ENCODE measurements at regions not wholly inside any gene's neighbourhood (a gene's known extent, or its start where the extent isn't known, plus 50 kb on each side); places are given as distances from the start of the nearest gene placed in this dataset.

DNA sequence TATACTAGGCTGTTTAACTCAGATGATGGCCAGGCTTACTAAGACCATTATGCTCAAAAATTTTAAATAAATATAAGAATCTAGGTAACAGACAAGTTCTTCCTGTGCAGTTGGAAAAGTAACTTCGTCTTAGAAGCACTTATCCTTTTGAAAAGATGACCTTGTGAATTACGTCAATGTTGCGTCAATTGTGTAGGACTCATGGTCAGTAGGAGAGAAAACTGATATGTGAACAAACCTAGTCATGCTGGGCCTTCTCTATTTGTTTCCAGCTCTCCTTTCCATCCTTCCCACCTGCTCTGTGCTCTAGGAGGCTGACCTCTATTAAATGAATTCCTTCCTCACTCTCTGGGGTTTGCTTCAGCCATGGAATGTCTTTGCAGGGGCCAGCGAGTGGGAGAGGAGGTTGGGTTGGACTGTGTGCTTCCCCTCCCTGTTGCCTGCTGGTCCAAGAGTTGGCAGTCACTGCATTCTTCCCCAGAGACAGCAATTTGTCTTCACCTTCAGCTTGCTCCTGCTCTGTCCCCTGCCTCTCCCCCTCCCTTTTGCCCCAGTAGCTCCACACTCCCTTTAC is 128.0 kb upstream of the TNFAIP3 start:
- Histone ChIP-seq H3F3A (replicated peaks; ENCODE audit: insufficient read depth) (no peaks in the 10 kb centered on the region), H3K27ac (ENCODE audit: low read depth in 2 of 2, low read length in 1 of 2) (no peak overlapping the region), H3K27me3 (ENCODE audit: insufficient read depth) (no peaks in the 10 kb centered on the region), H4K20me1 (ENCODE audit: insufficient read depth) (no peaks in the 10 kb centered on the region), H2AFZ (ENCODE audit: low read depth) (no peak overlapping the region), H3K79me2 (ENCODE audit: insufficient read depth) (no peaks in the 10 kb centered on the region; the same call in 1 of the 2 replicates), H3K4me2 (no peak overlapping the region), H3K4me3 (ENCODE audit: low read depth in 2 of 2, low read length in 1 of 2) (no peak overlapping the region), H3K4me1 (ENCODE audit: control insufficient read depth in 1 of 2, insufficient read depth in 2 of 2, low read depth in 1 of 2, low read length in 1 of 2) (no peaks in the 10 kb centered on the region), H3K36me3 (replicated peaks in 1 of 2; ENCODE audit: control insufficient read depth in 1 of 2, insufficient read depth in 2 of 2, low read length in 1 of 2) (no peaks in the 10 kb centered on the region), H3K9me3 (no peaks in the 10 kb centered on the region), H3K9ac (no peak overlapping the region), H3K9me2 (no peaks in the 10 kb centered on the region)
- 11% methylated on average over 4 of the region's 4 CpGs for WGBS (ENCODE audit: low lambda C conversion rate)
- DNase-seq = no peak
- TF ChIP-seq, protein P1, sequence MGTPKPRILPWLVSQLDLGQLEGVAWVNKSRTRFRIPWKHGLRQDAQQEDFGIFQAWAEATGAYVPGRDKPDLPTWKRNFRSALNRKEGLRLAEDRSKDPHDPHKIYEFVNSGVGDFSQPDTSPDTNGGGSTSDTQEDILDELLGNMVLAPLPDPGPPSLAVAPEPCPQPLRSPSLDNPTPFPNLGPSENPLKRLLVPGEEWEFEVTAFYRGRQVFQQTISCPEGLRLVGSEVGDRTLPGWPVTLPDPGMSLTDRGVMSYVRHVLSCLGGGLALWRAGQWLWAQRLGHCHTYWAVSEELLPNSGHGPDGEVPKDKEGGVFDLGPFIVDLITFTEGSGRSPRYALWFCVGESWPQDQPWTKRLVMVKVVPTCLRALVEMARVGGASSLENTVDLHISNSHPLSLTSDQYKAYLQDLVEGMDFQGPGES (IDR thresholded peaks at IDR 0.05; ENCODE audit: low read depth, low read length) = no peak
- TF ChIP-seq ELF1 (IDR thresholded peaks at IDR 0.05) (no peak), MEF2A (IDR thresholded peaks at IDR 0.05; ENCODE audit: borderline replicate concordance, low read depth) (no peak)
- CTCF ChIA-PET = no interaction called here
- POLR2A ChIA-PET = no interaction called here

DNA sequence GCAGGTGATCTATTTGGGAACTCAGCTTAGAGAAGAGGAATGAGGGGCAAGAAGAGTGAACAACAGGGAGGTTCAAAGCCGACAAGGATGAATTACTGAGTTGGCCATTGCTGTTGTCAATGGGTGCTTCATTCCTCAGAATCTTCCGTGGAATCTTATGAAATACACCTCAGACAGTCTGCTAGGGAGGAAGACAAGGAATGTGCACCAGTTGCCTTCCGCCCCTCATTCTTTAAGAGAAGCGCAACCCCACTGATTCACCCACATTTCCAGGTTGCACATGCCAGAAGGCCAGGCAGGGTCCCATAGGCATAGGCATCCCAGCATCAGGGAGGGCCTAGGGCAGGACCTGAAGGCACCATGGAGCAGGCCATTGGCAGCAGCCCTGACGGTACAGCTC is 127.5 kb upstream of the TNFAIP3 start:
- H3K4me2 ChIP-seq = no peak overlapping the region
- WGBS (ENCODE audit: low lambda C conversion rate) = 26% methylated on average over 4 of the region's 5 CpGs
- no peak for DNase-seq
- CTCF ChIA-PET = no interaction called here
- no peaks in the 10 kb centered on the region; the same call in 1 of the 2 replicates for H3K79me2 ChIP-seq (ENCODE audit: insufficient read depth)
- H3K36me3 ChIP-seq (replicated peaks in 1 of 2; ENCODE audit: control insufficient read depth in 1 of 2, insufficient read depth in 2 of 2, low read length in 1 of 2) = no peaks in the 10 kb centered on the region
- H3F3A ChIP-seq (replicated peaks; ENCODE audit: insufficient read depth) = no peaks in the 10 kb centered on the region
- no peaks in the 10 kb centered on the region for H3K4me1 ChIP-seq (ENCODE audit: control insufficient read depth in 1 of 2, insufficient read depth in 2 of 2, low read depth in 1 of 2, low read length in 1 of 2)
- TF ChIP-seq TAF1 (IDR thresholded peaks at IDR 0.05; ENCODE audit: borderline replicate concordance, low read depth, low read length) (no peak), CHD2 (IDR thresholded peaks at IDR 0.05; ENCODE audit: low read length, partially characterized antibody) (no peak), SMC3 (IDR thresholded peaks at IDR 0.05; ENCODE audit: low read depth, low read length) (no peak), RCOR1 (IDR thresholded peaks at IDR 0.05; ENCODE audit: low read length) (no peak)
- H4K20me1 ChIP-seq (ENCODE audit: insufficient read depth) = no peaks in the 10 kb centered on the region
- H3K9me2 ChIP-seq = no peaks in the 10 kb centered on the region
- POLR2A ChIA-PET = no interaction called here
- no peaks in the 10 kb centered on the region for H3K27me3 ChIP-seq (ENCODE audit: insufficient read depth)
- no peaks in the 10 kb centered on the region for H3K9me3 ChIP-seq
- no peak overlapping the region for H2AFZ ChIP-seq (ENCODE audit: low read depth)
- no peak overlapping the region for H3K4me3 ChIP-seq (ENCODE audit: low read depth in 2 of 2, low read length in 1 of 2)
- H3K27ac ChIP-seq (ENCODE audit: low read depth in 2 of 2, low read length in 1 of 2) = no peak overlapping the region
- H3K9ac ChIP-seq = no peak overlapping the region

DNA sequence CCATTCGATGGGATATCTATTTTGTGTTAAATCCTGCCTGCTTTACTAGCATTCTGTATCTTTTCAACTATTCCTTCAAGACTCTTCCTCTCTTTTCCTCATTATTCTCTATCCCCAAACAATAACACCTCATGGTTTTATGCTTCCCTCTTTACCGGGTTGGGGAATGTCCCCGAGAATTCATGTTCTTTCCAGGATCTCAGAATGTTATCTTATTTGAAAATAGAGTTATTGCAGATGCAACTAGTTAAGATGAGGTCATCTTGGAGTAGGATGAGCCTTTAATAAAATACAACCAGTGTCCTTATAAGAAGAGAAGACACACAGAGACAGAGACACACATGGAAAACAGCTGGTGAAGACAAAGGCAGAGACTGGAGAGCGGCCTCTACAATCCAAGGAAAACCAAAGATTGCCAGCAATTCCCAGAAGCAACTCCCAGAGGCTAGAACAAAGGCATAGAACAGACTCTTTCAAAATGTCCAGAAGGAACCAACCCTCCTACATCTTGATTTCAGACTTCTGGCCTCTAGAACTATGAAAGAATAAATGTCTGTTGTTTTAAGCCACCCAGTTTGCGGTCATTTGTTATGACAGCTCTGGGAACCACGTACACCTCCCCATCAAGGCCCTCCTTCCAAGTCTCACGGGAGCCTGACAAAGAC is 126.8 kb upstream of the TNFAIP3 start:
- WGBS (ENCODE audit: low lambda C conversion rate) = 10% methylated on average over 7 of the region's 7 CpGs
- POLR2A ChIA-PET = no interaction called here
- Histone ChIP-seq H3K9me3 (no peaks in the 10 kb centered on the region), H3K9me2 (no peaks in the 10 kb centered on the region), H3K4me2 (no peak overlapping the region), H3K36me3 (replicated peaks in 1 of 2; ENCODE audit: control insufficient read depth in 1 of 2, insufficient read depth in 2 of 2, low read length in 1 of 2) (no peaks in the 10 kb centered on the region), H3K9ac (no peak overlapping the region), H3K27ac (ENCODE audit: low read depth in 2 of 2, low read length in 1 of 2) (no peak overlapping the region), H3K27me3 (ENCODE audit: insufficient read depth) (no peaks in the 10 kb centered on the region; the same call in 1 of the 2 replicates), H2AFZ (ENCODE audit: low read depth) (no peak overlapping the region), H3K4me3 (ENCODE audit: low read depth in 2 of 2, low read length in 1 of 2) (no peak overlapping the region), H3K79me2 (ENCODE audit: insufficient read depth) (no peaks in the 10 kb centered on the region; the same call in 1 of the 2 replicates), H4K20me1 (ENCODE audit: insufficient read depth) (no peaks in the 10 kb centered on the region), H3K4me1 (ENCODE audit: control insufficient read depth in 1 of 2, insufficient read depth in 2 of 2, low read depth in 1 of 2, low read length in 1 of 2) (no peaks in the 10 kb centered on the region), H3F3A (replicated peaks; ENCODE audit: insufficient read depth) (no peaks in the 10 kb centered on the region)
- DNase-seq = no peak
- CTCF ChIA-PET = interaction anchor here (0.8 kb wide), 1 partner anchor 27 kb away, joined by 3 read pairs; no protein-coding TSS in a partner anchor
- TF ChIP-seq RXRA (IDR thresholded peaks at IDR 0.05; ENCODE audit: borderline replicate concordance, low read depth) = no peak
- TF ChIP-seq RCOR1 (IDR thresholded peaks at IDR 0.05; ENCODE audit: low read length) = no peak
- no peak for TF ChIP-seq CHD2 (IDR thresholded peaks at IDR 0.05; ENCODE audit: low read length, partially characterized antibody)

All from SK-N-SH (cell line).